ENCODE measurements at regions not wholly inside any gene's neighbourhood (a gene's known extent, or its start where the extent isn't known, plus 50 kb on each side); places are given as distances from the start of the nearest gene placed in this dataset.
A peak's percentile ranks its signal among the peaks of the same experiment; 100 is the strongest.

- no peak for DNase-seq (ENCODE audit: low spot score in 2 of 2)
- H3K27ac ChIP-seq = no peak overlapping the region
- 63% methylated on average over 1 of the region's 1 CpG for WGBS
These were observed 218.9 kb upstream of the TANK start for GRCh38 chr2:160941290-160941846.

GRCh38 chr2:160942476-160943142 is 217.6 kb upstream of the TANK start:
- Histone ChIP-seq H3K27ac (no peak overlapping the region), H3K9me3 (no peaks in the 10 kb centered on the region), H3K27me3 (no peaks in the 10 kb centered on the region), H3K4me1 (peaks cover 18% of the 10 kb centered on the region), H3K36me3 (no peaks in the 10 kb centered on the region), H3K4me3 (no peak overlapping the region)
- no peak for DNase-seq (ENCODE audit: low spot score in 2 of 2)
- 75% methylated on average over 10 of the region's 10 CpGs for WGBS
- TF ChIP-seq EP300 (IDR thresholded peaks at IDR 0.05) = no peak
- no peak for TF ChIP-seq POLR2AphosphoS5 (IDR thresholded peaks at IDR 0.05)
- TF ChIP-seq CTCF (IDR thresholded peaks at IDR 0.05) = no peak
- TF ChIP-seq POLR2A (IDR thresholded peaks at IDR 0.05) = no peak

More at GRCh38 chr2:160941290-160941846, 218.9 kb upstream of the TANK start:
- Histone ChIP-seq H3K36me3 (no peaks in the 10 kb centered on the region), H3K9me3 (no peaks in the 10 kb centered on the region), H3K27me3 (no peaks in the 10 kb centered on the region), H3K4me1 (peaks cover 18% of the 10 kb centered on the region), H3K4me3 (no peak overlapping the region)
- TF ChIP-seq CTCF (IDR thresholded peaks at IDR 0.05) = no peak
- TF ChIP-seq POLR2AphosphoS5 (IDR thresholded peaks at IDR 0.05) = no peak
- no peak for TF ChIP-seq EP300 (IDR thresholded peaks at IDR 0.05)
- no peak for TF ChIP-seq POLR2A (IDR thresholded peaks at IDR 0.05)

- 93% methylated on average over 3 of the region's 3 CpGs for WGBS
- H3K4me3 ChIP-seq = no peak overlapping the region
- TF ChIP-seq POLR2AphosphoS5 (IDR thresholded peaks at IDR 0.05) (no peak), CTCF (IDR thresholded peaks at IDR 0.05) (no peak), EP300 (IDR thresholded peaks at IDR 0.05) (no peak), POLR2A (IDR thresholded peaks at IDR 0.05) (no peak)
- no peak overlapping the region for H3K27ac ChIP-seq
- H3K36me3 ChIP-seq = no peaks in the 10 kb centered on the region
- DNase-seq (ENCODE audit: low spot score in 2 of 2) = no peak
- H3K4me1 ChIP-seq = peaks cover 18% of the 10 kb centered on the region
- H3K27me3 ChIP-seq = no peaks in the 10 kb centered on the region
- no peaks in the 10 kb centered on the region for H3K9me3 ChIP-seq
These were observed 216.8 kb upstream of the TANK start for GRCh38 chr2:160943414-160943813.

- Histone ChIP-seq H3K9me3 (no peaks in the 10 kb centered on the region), H3K4me3 (no peak overlapping the region), H3K36me3 (no peaks in the 10 kb centered on the region), H3K27ac (peak overlapping the region; percentile 19), H3K4me1 (peaks cover 53% of the 10 kb centered on the region), H3K27me3 (no peaks in the 10 kb centered on the region)
- TF ChIP-seq CTCF (IDR thresholded peaks at IDR 0.05) (no peak), POLR2AphosphoS5 (IDR thresholded peaks at IDR 0.05) (no peak), POLR2A (IDR thresholded peaks at IDR 0.05) (no peak), EP300 (IDR thresholded peaks at IDR 0.05) (no peak)
- 41% methylated on average over 10 of the region's 10 CpGs for WGBS
- no peak for DNase-seq (ENCODE audit: low spot score in 2 of 2)
These were observed 207.6 kb upstream of the TANK start for GRCh38 chr2:160952464-160953254.

- TF ChIP-seq POLR2A (IDR thresholded peaks at IDR 0.05) (no peak), POLR2AphosphoS5 (IDR thresholded peaks at IDR 0.05) (no peak), CTCF (IDR thresholded peaks at IDR 0.05) (no peak), EP300 (IDR thresholded peaks at IDR 0.05) (no peak)
- DNase-seq (ENCODE audit: low spot score in 2 of 2) = no peak
- Histone ChIP-seq H3K4me3 (no peak overlapping the region), H3K9me3 (no peaks in the 10 kb centered on the region), H3K36me3 (no peaks in the 10 kb centered on the region), H3K27ac (peak overlapping the region; percentile 61), H3K27me3 (no peaks in the 10 kb centered on the region), H3K4me1 (peaks cover 53% of the 10 kb centered on the region)
- 61% methylated on average over 1 of the region's 1 CpG for WGBS
These were observed 204.7 kb upstream of the TANK start for GRCh38 chr2:160955578-160955977.
